GM13976 (cell line): ENCODE measurements at regions not wholly inside any gene's neighbourhood (a gene's known extent, or its start where the extent isn't known, plus 50 kb on each side); places are given as distances from the start of the nearest gene placed in this dataset.

ENCODE experiments used
- DNase-seq: peaks from one replicate; pipeline ENCODE4 v3.0.0; 2012; ENCODE audit warnings: low spot score
- in situ Hi-C: fragments of 300-500 bp; cut with MboI; formaldehyde crosslinking; loops from one replicate; pipeline ENCODE4 v1.12.0; 2022; ENCODE audit warnings: low sequenced_read_pairs, mixed read lengths, inconsistent platforms; ENCODE audit not compliant: unreplicated experiment
- TF ChIP-seq, protein P1 (sequence below): IDR thresholded peaks from 2 replicates; pipeline ENCODE4 v1.5.1; 2012; ENCODE audit warnings: borderline replicate concordance, mild to moderate bottlenecking; ENCODE audit not compliant: insufficient read depth; ENCODE audit errors: extremely low read depth, missing control alignments, control extremely low read depth

DNA sequence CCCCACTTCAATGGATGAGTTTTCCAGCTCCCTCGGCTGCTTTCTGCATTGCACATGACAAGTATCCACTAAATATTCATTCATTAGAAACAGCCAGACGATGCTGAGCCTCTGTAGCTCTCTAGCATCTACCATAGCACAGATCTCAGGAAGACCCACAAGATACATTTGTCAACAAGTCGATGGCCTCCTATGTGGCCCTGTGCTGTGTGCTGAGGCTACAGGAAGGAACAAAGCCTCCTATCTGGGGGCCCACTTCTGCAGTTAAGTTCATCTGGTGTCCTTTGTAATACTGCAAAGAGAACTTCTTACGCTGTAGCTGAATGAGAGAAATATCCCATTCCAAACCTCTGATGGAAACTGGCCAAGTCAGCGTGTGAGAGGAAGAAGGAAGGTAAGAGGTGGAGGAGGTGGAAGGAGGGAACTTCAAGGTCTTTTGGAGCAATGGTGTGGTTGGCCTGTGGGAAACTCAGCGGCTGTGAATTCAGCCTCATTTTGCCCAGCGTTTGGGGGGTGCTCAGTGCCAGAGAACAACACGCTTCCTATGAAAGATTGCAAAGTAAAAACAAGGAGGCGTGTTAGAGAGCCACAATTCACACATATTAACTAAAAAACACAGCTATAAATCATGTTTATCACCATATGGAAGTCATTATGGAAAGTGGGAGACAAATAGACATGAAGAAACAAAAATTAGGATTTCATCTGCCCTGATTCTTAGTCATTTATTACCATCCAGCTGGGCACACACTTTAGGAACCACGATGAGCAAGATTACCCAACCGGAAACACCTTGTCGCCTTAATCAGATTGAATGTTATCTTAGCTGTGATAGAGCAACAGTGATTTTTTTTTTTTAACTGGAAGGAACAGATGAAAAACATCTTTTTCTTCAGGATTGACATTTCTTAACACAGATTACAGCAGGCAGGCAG is 62.2 kb upstream of the USP6NL start:
- in situ Hi-C loops, result no loop called here
- no peak for DNase-seq
- TF ChIP-seq, protein P1, sequence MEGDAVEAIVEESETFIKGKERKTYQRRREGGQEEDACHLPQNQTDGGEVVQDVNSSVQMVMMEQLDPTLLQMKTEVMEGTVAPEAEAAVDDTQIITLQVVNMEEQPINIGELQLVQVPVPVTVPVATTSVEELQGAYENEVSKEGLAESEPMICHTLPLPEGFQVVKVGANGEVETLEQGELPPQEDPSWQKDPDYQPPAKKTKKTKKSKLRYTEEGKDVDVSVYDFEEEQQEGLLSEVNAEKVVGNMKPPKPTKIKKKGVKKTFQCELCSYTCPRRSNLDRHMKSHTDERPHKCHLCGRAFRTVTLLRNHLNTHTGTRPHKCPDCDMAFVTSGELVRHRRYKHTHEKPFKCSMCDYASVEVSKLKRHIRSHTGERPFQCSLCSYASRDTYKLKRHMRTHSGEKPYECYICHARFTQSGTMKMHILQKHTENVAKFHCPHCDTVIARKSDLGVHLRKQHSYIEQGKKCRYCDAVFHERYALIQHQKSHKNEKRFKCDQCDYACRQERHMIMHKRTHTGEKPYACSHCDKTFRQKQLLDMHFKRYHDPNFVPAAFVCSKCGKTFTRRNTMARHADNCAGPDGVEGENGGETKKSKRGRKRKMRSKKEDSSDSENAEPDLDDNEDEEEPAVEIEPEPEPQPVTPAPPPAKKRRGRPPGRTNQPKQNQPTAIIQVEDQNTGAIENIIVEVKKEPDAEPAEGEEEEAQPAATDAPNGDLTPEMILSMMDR, result no peak

GRCh38 chr10:11672836-11673235 is 61.4 kb upstream of the USP6NL start:
- in situ Hi-C loops, result no loop called here
- TF ChIP-seq, protein P1, result no peak
- no peak for DNase-seq

- TF ChIP-seq, protein P1, result no peak
- in situ Hi-C loops, result no loop called here
- no peak for DNase-seq
Measured at GRCh38 chr10:11670381-11670780, 58.9 kb upstream of the USP6NL start.

- DNase-seq, result no peak
- TF ChIP-seq, protein P1, result no peak
- in situ Hi-C loops, result no loop called here
Measured at GRCh38 chr10:11668847-11669610, 57.6 kb upstream of the USP6NL start.

- no peak for DNase-seq
- in situ Hi-C loops, result no loop called here
Measured at GRCh38 chr10:11667756-11668155, 56.3 kb upstream of the USP6NL start.

More at GRCh38 chr10:11667756-11668155, 56.3 kb upstream of the USP6NL start:
- TF ChIP-seq, protein P1, result no peak
